ENCODE measurements at regions not wholly inside any gene's neighbourhood (a gene's known extent, or its start where the extent isn't known, plus 50 kb on each side); places are given as distances from the start of the nearest gene placed in this dataset.

- DNase-seq = no peak
These were observed 1835.2 kb upstream of the NUDT12 start for GRCh38 chr5:105397749-105398148.

DNA sequence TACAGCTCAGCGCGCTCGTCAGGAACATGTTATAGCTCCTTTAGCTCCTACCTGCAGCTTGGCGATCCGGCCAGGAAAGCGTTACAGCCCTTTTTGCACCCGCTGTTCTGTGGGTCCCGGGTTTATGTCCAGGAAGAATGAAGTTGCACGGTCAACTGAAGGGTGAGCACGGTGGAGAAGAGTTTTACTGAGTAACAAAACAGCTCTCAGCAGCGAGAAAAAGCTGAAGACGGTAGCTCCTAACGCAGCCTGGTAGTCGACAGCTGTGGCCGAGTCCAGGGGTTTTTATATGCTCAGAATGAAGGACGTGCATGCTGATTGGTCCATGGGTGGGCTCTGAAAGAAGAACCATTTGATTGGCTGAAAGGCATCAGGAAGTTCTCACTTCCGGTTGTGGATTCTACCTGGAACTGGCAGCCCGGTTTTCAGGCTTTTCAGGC is 1830.1 kb upstream of the NUDT12 start:
- H3K27me3 ChIP-seq (ENCODE audit: low read depth) = no peaks in the 10 kb centered on the region
- TF ChIP-seq CTCF (IDR thresholded peaks at IDR 0.05; ENCODE audit: borderline replicate concordance) = no peak
- H3K4me3 ChIP-seq = no peak overlapping the region
- no peaks in the 10 kb centered on the region for H3K4me1 ChIP-seq
- no peak overlapping the region for H3K27ac ChIP-seq (replicated peaks)
- no peak for DNase-seq
- H3K9me3 ChIP-seq (replicated peaks) = peaks cover 11% of the 10 kb centered on the region
- intact Hi-C loops (cut with micrococcal nuclease) = no loop called here
- H3K36me3 ChIP-seq = no peaks in the 10 kb centered on the region

More at GRCh38 chr5:105397749-105398148, 1835.2 kb upstream of the NUDT12 start:
- TF ChIP-seq CTCF (IDR thresholded peaks at IDR 0.05; ENCODE audit: borderline replicate concordance) = no peak
- H3K27me3 ChIP-seq (ENCODE audit: low read depth) = no peaks in the 10 kb centered on the region
- no peak overlapping the region for H3K27ac ChIP-seq (replicated peaks)
- H3K9me3 ChIP-seq (replicated peaks) = peaks cover 4% of the 10 kb centered on the region
- H3K36me3 ChIP-seq = no peaks in the 10 kb centered on the region
- intact Hi-C loops (cut with micrococcal nuclease) = no loop called here
- no peaks in the 10 kb centered on the region for H3K4me1 ChIP-seq
- H3K4me3 ChIP-seq = no peak overlapping the region

DNA sequence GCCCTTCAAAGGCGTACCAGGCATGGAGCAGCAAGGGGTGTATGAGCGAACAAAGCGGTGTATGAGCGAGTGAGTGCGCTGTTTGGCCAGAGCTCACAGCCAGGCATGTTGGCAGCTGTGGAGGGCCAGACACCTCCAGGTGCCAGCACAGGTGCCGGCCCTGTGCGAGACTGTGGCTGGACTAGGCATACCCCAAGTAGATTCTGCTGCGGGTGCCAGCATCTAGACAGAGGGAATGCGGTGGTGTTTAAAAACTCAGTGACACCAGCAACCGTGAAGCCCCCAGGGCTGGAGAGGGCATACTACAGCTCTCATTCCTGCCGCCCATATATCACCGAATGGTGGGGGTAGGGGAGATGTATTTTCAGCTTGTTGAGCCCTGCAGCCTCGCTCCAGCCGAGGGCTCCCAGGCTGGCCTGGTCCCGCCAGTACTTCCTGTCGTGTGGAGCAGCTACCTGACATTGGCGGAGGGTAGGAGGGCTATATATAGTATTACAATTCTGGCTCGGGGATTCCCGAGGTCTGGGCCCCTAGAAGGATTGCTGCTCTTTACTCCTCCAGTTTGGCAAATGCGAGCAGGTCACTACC is 1829.6 kb upstream of the NUDT12 start:
- Histone ChIP-seq H3K4me3 (no peak overlapping the region), H3K27me3 (ENCODE audit: low read depth) (no peaks in the 10 kb centered on the region), H3K9me3 (replicated peaks) (peaks cover 11% of the 10 kb centered on the region), H3K36me3 (no peaks in the 10 kb centered on the region), H3K27ac (replicated peaks) (no peak overlapping the region), H3K4me1 (no peaks in the 10 kb centered on the region)
- no peak for TF ChIP-seq CTCF (IDR thresholded peaks at IDR 0.05; ENCODE audit: borderline replicate concordance)
- DNase-seq = no peak
- intact Hi-C loops (cut with micrococcal nuclease) = no loop called here

GRCh38 chr5:105380126-105380525 is 1817.5 kb upstream of the NUDT12 start:
- Histone ChIP-seq H3K4me3 (no peak overlapping the region), H3K9me3 (replicated peaks) (peaks cover 12% of the 10 kb centered on the region), H3K27me3 (ENCODE audit: low read depth) (no peaks in the 10 kb centered on the region), H3K36me3 (no peaks in the 10 kb centered on the region), H3K27ac (replicated peaks) (no peak overlapping the region), H3K4me1 (no peaks in the 10 kb centered on the region)
- intact Hi-C loops (cut with micrococcal nuclease) = no loop called here
- TF ChIP-seq CTCF (IDR thresholded peaks at IDR 0.05; ENCODE audit: borderline replicate concordance) = no peak
- DNase-seq = no peak

- no peak for DNase-seq
- Histone ChIP-seq H3K4me3 (no peak overlapping the region), H3K4me1 (no peaks in the 10 kb centered on the region), H3K36me3 (no peaks in the 10 kb centered on the region), H3K9me3 (replicated peaks) (peaks cover 18% of the 10 kb centered on the region), H3K27ac (replicated peaks) (no peak overlapping the region), H3K27me3 (ENCODE audit: low read depth) (no peaks in the 10 kb centered on the region)
- intact Hi-C loops (cut with micrococcal nuclease) = no loop called here
- no peak for TF ChIP-seq CTCF (IDR thresholded peaks at IDR 0.05; ENCODE audit: borderline replicate concordance)
These were observed 1808.6 kb upstream of the NUDT12 start for GRCh38 chr5:105371169-105371568.

All from left ventricle myocardium inferior (tissue), 1 donor.